Vagina (tissue), 2 donors: ENCODE measurements at regions not wholly inside any gene's neighbourhood (a gene's known extent, or its start where the extent isn't known, plus 50 kb on each side); places are given as distances from the start of the nearest gene placed in this dataset.

ENCODE experiments used
- DNase-seq, 2 donors: peaks; one replicate each; pipeline ENCODE4 v3.0.0-alpha.2; 2017; ENCODE audit errors: extremely low spot score in 2 of 2
- H3K27ac ChIP-seq: fragments of 200-600 bp; sonication (generic); one replicate; pipeline ENCODE4 v1.5.1; 2019
- H3K27me3 ChIP-seq: fragments of 200-600 bp; sonication (generic); one replicate; pipeline ENCODE4 v1.5.1; 2019
- H3K36me3 ChIP-seq, 2 donors: fragments of 200-600 bp; sonication (generic); one replicate each; pipeline ENCODE4 v1.5.1; 2017 to 2019
- H3K4me1 ChIP-seq: fragments of 200-600 bp; sonication (generic); one replicate; pipeline ENCODE4 v1.5.1; 2019
- H3K4me3 ChIP-seq, 2 donors: fragments of 200-600 bp; sonication (generic); 1 replicate in 1 of 2; 2 replicates in 1 of 2; pipeline ENCODE4 v1.5.1; 2016 to 2019
- H3K9me3 ChIP-seq: fragments of 200-600 bp; sonication (generic); one replicate; pipeline ENCODE4 v1.5.1; 2019
- CTCF ChIP-seq, 3 experiments: fragments of 450-650 bp in 2 of 3; fragments of 200-600 bp in 1 of 3; sonication (generic) in 1 of 3; IDR thresholded peaks; one replicate each; pipeline ENCODE4 v1.5.1; 2017 to 2019; ENCODE audit warnings: antibody characterized with exemption in 3 of 3, mild to moderate bottlenecking in 2 of 3, moderate library complexity in 2 of 3
- POLR2A ChIP-seq, 2 donors: fragments of 450-650 bp; IDR thresholded peaks; one replicate each; pipeline ENCODE4 v1.6.1; 2017; ENCODE audit warnings: antibody characterized with exemption in 2 of 2, mild to moderate bottlenecking in 2 of 2, moderate library complexity in 2 of 2
- POLR2AphosphoS5 ChIP-seq, 2 donors: sonication (generic); formaldehyde crosslinking; IDR thresholded peaks; one replicate each; pipeline ENCODE4 v1.9.0; 2017; ENCODE audit warnings: antibody characterized with exemption in 2 of 2, mild to moderate bottlenecking in 2 of 2, low read depth in 1 of 2; ENCODE audit not compliant: insufficient read depth in 1 of 2
- intact Hi-C: fragments of 100-400 bp; cut with DNase I; formaldehyde crosslinking; loops from one replicate; pipeline ENCODE4 v1.15.1; 2023

- Histone ChIP-seq H3K4me3 (no peak overlapping the region), H3K27ac (no peak overlapping the region), H3K9me3 (peaks cover 1% of the 10 kb centered on the region), H3K27me3 (no peaks in the 10 kb centered on the region), H3K4me1 (peaks cover 26% of the 10 kb centered on the region), H3K36me3 (no peaks in the 10 kb centered on the region)
- no peak for DNase-seq
- TF ChIP-seq CTCF (IDR thresholded peaks at IDR 0.05) (no peak), POLR2A (IDR thresholded peaks at IDR 0.05) (no peak), POLR2AphosphoS5 (IDR thresholded peaks at IDR 0.05; ENCODE audit: insufficient read depth in 1 of 2, low read depth in 1 of 2) (no peak)
- intact Hi-C loops: no loop called here
These were observed 287.3 kb downstream of the RPS24 start for GRCh38 chr10:78321000-78321399.

- Histone ChIP-seq H3K9me3 (peaks cover 6% of the 10 kb centered on the region), H3K27ac (no peak overlapping the region), H3K4me1 (peaks cover 22% of the 10 kb centered on the region), H3K36me3 (no peaks in the 10 kb centered on the region), H3K4me3 (no peak overlapping the region), H3K27me3 (no peaks in the 10 kb centered on the region)
- TF ChIP-seq POLR2AphosphoS5 (IDR thresholded peaks at IDR 0.05; ENCODE audit: insufficient read depth in 1 of 2, low read depth in 1 of 2): no peak
- no peak for TF ChIP-seq CTCF (IDR thresholded peaks at IDR 0.05)
- TF ChIP-seq POLR2A (IDR thresholded peaks at IDR 0.05): no peak
- intact Hi-C loops: no loop called here
- DNase-seq: peak; percentile 62 to 77
These were observed 287.8 kb downstream of the RPS24 start for GRCh38 chr10:78321500-78321899.

DNA sequence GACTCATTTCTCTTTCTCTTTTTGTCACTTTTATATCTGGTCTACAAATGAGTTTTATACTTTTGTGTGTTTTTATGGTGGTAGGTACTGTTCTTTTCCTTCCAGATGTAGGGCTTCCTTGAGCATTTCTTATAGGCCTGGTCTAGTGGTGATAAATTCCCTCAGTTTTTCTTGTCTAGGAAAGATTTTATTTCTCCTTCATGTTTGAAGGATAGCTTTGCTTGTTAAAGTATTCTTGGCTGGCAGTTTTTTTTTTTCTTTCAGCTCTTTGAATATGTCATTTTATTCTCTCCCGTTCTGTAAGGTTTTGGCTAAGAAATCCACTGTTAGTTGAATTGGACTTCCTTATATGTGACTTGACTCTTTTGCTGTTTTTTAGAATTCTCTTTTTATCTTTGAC lies 292.7 kb downstream of the RPS24 start:
- Histone ChIP-seq H3K9me3 (peaks cover 9% of the 10 kb centered on the region), H3K27ac (no peak overlapping the region), H3K4me1 (peaks cover 3% of the 10 kb centered on the region), H3K4me3 (no peak overlapping the region), H3K27me3 (no peaks in the 10 kb centered on the region), H3K36me3 (no peaks in the 10 kb centered on the region)
- no peak for DNase-seq
- intact Hi-C loops: no loop called here
- TF ChIP-seq POLR2A (IDR thresholded peaks at IDR 0.05) (no peak), CTCF (IDR thresholded peaks at IDR 0.05) (no peak), POLR2AphosphoS5 (IDR thresholded peaks at IDR 0.05; ENCODE audit: insufficient read depth in 1 of 2, low read depth in 1 of 2) (no peak)

- H3K27ac ChIP-seq: no peak overlapping the region
- intact Hi-C loops: no loop called here
- TF ChIP-seq CTCF (IDR thresholded peaks at IDR 0.05) (no peak), POLR2AphosphoS5 (IDR thresholded peaks at IDR 0.05; ENCODE audit: insufficient read depth in 1 of 2, low read depth in 1 of 2) (no peak), POLR2A (IDR thresholded peaks at IDR 0.05) (no peak)
- H3K36me3 ChIP-seq: no peaks in the 10 kb centered on the region
- no peak overlapping the region for H3K4me3 ChIP-seq
- peaks cover 9% of the 10 kb centered on the region for H3K9me3 ChIP-seq
- H3K27me3 ChIP-seq: no peaks in the 10 kb centered on the region
- peaks cover 16% of the 10 kb centered on the region for H3K4me1 ChIP-seq
- peak; percentile 78 to 88 for DNase-seq
These were observed 294.3 kb downstream of the RPS24 start for GRCh38 chr10:78327778-78328591.
